GM12873 (cell line): ENCODE measurements at regions not wholly inside any gene's neighbourhood (a gene's known extent, or its start where the extent isn't known, plus 50 kb on each side); places are given as distances from the start of the nearest gene placed in this dataset.

Source experiments
- TF ChIP-seq, protein P1 (sequence below): IDR thresholded peaks from 2 replicates; pipeline ENCODE4 v1.5.1; 2012; ENCODE audit warnings: low read depth, mild to moderate bottlenecking, moderate library complexity, low read length, control low read depth; ENCODE audit not compliant: insufficient read depth; ENCODE audit errors: missing control alignments

DNA sequence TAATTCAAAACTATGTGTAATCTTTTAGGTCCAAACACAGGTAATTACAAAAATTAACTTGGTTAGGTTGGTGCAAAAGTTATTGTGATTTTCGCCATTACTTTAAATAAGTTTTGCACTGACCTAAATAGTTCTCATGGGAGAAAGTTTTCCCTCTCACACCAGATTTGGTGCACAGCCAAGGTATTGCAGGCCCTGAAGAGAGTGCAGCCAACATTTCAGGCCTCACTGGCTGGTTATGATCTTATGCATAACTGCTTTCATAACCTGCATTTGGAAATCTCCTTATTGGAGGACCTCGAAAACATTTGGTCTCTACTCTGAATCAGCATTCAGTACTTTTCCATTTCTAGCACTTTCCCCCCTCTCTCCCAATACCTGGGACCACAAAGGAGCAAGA lies 993.1 kb upstream of the MANEA start:
- TF ChIP-seq, protein P1, sequence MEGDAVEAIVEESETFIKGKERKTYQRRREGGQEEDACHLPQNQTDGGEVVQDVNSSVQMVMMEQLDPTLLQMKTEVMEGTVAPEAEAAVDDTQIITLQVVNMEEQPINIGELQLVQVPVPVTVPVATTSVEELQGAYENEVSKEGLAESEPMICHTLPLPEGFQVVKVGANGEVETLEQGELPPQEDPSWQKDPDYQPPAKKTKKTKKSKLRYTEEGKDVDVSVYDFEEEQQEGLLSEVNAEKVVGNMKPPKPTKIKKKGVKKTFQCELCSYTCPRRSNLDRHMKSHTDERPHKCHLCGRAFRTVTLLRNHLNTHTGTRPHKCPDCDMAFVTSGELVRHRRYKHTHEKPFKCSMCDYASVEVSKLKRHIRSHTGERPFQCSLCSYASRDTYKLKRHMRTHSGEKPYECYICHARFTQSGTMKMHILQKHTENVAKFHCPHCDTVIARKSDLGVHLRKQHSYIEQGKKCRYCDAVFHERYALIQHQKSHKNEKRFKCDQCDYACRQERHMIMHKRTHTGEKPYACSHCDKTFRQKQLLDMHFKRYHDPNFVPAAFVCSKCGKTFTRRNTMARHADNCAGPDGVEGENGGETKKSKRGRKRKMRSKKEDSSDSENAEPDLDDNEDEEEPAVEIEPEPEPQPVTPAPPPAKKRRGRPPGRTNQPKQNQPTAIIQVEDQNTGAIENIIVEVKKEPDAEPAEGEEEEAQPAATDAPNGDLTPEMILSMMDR: no peak

DNA sequence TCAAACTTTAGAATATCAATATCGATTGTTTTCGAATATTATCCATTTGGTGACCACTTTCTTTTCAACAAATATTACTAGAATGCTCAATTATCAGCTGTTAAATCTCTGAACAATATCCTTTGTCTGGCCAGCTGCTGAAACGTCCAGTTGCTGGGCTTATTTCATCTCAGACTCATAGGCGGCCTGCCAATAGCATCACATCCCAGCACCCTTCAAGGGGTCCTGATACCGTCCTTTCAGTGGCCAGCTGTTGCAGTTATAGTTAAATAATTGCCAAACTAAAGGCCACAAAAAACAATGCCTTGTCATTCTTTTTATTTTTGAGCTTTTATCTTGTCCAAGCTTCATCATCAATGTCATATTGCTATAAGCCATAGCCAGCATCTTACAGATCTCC lies 1006.8 kb upstream of the MANEA start:
- TF ChIP-seq, protein P1: no peak

DNA sequence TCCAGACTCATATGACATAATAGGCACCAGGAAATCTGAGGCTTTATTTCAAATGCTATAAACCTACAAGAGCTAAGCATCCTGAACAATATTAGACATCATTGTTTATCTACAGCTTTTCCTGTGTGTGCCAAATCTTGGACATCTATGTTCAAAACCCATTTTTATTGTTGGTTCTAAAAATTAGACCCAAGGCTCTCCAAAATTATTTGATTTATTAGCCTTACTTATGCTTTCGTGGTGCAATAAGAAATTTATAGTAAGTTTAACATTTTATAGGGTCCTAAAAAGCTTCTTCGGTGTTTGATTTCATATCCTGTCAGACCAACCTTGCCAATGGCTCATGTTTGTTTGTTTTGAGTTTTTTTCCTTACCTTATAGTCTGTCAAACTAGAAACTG lies 1014.5 kb upstream of the MANEA start:
- TF ChIP-seq, protein P1: no peak

DNA sequence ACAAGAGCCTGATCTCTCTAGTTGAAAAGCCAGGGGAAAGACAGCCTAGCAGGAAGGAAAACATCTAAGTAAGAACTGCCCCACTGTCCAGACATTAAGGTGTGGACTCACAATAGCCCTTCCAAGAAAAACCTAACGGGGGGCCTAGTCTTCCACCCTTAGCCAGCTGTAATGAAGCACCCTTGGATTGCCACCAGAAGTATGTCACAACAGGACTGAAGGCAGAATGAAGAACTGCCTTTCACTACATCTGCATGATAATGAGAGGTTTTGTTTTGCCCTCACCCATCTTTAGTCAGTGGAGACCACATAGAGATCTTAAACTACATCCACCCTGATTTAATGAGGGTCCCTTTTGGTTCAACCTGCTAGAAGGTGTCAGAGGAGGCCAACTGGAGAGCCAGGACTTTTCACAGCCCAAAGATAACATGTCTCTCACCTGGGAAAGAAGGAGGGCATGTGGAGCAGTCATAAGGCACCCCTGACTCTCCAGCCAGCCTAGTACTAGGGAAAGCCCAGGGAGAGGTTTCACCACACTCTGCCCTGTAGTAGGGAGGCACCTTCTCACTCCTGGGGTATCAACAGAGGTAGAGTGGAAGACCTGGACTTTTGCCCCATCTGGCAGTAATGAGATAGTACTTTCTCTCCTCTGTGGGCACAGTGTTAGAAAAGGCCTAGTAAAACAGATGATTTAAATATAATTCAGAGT lies 1017.4 kb upstream of the MANEA start:
- TF ChIP-seq, protein P1: no peak

DNA sequence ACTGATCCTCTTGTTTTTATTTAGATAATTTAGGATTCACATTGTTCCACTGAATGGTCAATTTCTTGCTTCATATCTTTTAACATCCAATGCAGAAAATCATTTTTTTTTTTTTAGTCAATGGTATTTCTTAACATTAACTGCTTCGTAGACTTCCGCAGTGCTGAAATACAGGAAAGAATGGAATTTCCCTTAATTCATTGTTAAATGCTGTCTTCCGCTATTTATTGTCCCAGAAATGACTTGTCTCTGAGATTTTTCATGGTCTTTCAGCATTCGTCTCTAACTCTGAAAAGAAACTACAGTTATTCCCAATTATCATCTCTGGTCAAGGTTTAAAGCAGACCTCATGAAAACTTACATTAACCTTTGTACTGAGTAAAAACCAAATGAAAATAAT lies 1029.1 kb upstream of the MANEA start:
- TF ChIP-seq, protein P1: no peak

DNA sequence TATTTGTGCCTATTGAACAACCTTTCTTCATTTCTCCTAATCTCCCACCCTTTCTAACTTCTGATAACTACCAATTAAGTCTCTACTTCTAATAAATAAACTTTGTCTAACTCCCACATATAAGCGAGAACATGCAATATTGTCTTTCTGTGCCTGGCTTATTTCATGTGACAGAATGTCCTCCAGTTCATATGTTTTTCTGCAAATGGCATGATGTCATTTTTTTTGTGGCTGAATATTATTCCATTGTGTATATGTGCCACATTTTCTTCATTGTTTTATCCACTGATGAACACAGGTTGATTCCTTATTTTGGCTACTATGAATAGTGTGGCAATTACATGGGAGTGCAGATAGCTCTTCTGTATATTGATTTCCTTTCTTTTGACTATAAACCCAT lies 1041.5 kb upstream of the MANEA start:
- TF ChIP-seq, protein P1: no peak

DNA sequence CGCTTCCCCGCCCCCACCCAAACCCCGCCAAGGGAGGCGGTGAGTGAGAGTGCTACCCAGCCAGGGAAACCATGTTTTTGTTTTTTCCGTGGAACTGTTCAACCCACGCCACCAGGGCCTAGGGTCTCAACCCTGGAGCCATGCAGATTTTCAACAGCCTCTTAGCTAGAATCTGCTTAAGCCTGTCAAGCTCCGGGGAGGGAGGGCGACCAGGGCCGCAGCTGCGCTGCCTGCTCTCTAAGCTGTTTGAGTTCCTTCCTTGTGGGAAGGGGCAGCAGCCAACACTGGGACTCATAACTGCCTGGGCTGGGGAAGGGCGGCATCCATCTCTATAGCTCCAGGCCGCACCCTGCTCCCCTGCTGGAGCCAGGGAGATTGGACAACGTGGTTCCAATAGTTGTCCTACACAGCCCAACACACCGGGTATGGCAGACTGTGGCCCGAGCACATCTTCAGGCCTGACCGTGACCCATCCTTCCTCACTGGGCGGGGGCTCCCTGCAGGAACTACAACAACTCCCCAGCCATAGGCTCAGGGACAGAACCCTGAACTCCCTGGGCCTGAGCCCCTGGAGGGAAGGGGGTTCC lies 1065.7 kb upstream of the MANEA start:
- TF ChIP-seq, protein P1: no peak
